Fibroblast of skin of abdomen (primary cell): ENCODE measurements at regions not wholly inside any gene's neighbourhood (a gene's known extent, or its start where the extent isn't known, plus 50 kb on each side); places are given as distances from the start of the nearest gene placed in this dataset.
"Not testable (repeated sequence)": the region's sequence is repeated elsewhere in the genome, so short reads cannot be mapped to it uniquely, and the experiment has no call there.

Experiments used
- DNase-seq: peaks from one replicate; pipeline ENCODE4 v3.0.0-alpha.2; 2013

GRCh38 chr1:149234926-149235914 lies 131.9 kb upstream of the NBPF9 start:
- not testable (repeated sequence) for DNase-seq

- not testable (repeated sequence) for DNase-seq
Measured at GRCh38 chr1:149237515-149237914, 134.2 kb upstream of the NBPF9 start.

GRCh38 chr1:149239897-149240508 lies 136.7 kb upstream of the NBPF9 start:
- not testable (repeated sequence) for DNase-seq

- not testable (repeated sequence) for DNase-seq
Measured at GRCh38 chr1:149240530-149240929, 137.2 kb upstream of the NBPF9 start.

GRCh38 chr1:149241272-149241671 lies 137.9 kb upstream of the NBPF9 start:
- DNase-seq = not testable (repeated sequence)

- DNase-seq = not testable (repeated sequence)
Measured at GRCh38 chr1:149243572-149243971, 140.2 kb upstream of the NBPF9 start.

GRCh38 chr1:149244621-149245020 lies 141.3 kb upstream of the NBPF9 start:
- not testable (repeated sequence) for DNase-seq

GRCh38 chr1:149246212-149246611 lies 142.9 kb upstream of the NBPF9 start:
- not testable (repeated sequence) for DNase-seq

GRCh38 chr1:149248610-149249009 lies 145.3 kb upstream of the NBPF9 start:
- DNase-seq = not testable (repeated sequence)

GRCh38 chr1:149249850-149250467 lies 146.6 kb upstream of the NBPF9 start:
- not testable (repeated sequence) for DNase-seq

- DNase-seq = not testable (repeated sequence)
Measured at GRCh38 chr1:149254894-149255847, 151.8 kb upstream of the NBPF9 start.

GRCh38 chr1:149260284-149260683 lies 156.9 kb upstream of the NBPF9 start:
- not testable (repeated sequence) for DNase-seq

- DNase-seq = not testable (repeated sequence)
Measured at GRCh38 chr1:149260736-149261340, 157.5 kb upstream of the NBPF9 start.

GRCh38 chr1:149267287-149267686 lies 163.9 kb upstream of the NBPF9 start:
- not testable (repeated sequence) for DNase-seq

GRCh38 chr1:149269001-149269702 lies 165.8 kb upstream of the NBPF9 start:
- not testable (repeated sequence) for DNase-seq

GRCh38 chr1:149269833-149270232 lies 166.5 kb upstream of the NBPF9 start:
- DNase-seq = not testable (repeated sequence)

- not testable (repeated sequence) for DNase-seq
Measured at GRCh38 chr1:149274493-149274892, 171.1 kb upstream of the NBPF9 start.

GRCh38 chr1:149275802-149276201 lies 172.5 kb upstream of the NBPF9 start:
- not testable (repeated sequence) for DNase-seq

GRCh38 chr1:149276496-149276895 lies 173.1 kb upstream of the NBPF9 start:
- DNase-seq = not testable (repeated sequence)

- not testable (repeated sequence) for DNase-seq
Measured at GRCh38 chr1:149278156-149278555, 174.8 kb upstream of the NBPF9 start.

- not testable (repeated sequence) for DNase-seq
Measured at GRCh38 chr1:149279015-149279414, 175.7 kb upstream of the NBPF9 start.
